AG09309 (cell line): ENCODE measurements at regions not wholly inside any gene's neighbourhood (a gene's known extent, or its start where the extent isn't known, plus 50 kb on each side); places are given as distances from the start of the nearest gene placed in this dataset.
A peak's percentile ranks its signal among the peaks of the same experiment; 100 is the strongest.

Experiments used
- DNase-seq: peaks from one replicate; pipeline ENCODE4 v3.0.0-alpha.2; 2010; ENCODE audit warnings: low read depth
- H3K4me3 ChIP-seq: 2 replicates; pipeline ENCODE4 v1.5.1; 2011; ENCODE audit warnings: mild to moderate bottlenecking, low read depth, low read length, moderate library complexity; ENCODE audit not compliant: control insufficient read depth
- TF ChIP-seq, protein P1 (sequence below): IDR thresholded peaks from 2 replicates; pipeline ENCODE4 v1.5.1; 2011; ENCODE audit warnings: mild to moderate bottlenecking, low read depth, low read length, inconsistent platforms; ENCODE audit not compliant: insufficient read depth, control insufficient read depth; ENCODE audit errors: missing control alignments

DNA sequence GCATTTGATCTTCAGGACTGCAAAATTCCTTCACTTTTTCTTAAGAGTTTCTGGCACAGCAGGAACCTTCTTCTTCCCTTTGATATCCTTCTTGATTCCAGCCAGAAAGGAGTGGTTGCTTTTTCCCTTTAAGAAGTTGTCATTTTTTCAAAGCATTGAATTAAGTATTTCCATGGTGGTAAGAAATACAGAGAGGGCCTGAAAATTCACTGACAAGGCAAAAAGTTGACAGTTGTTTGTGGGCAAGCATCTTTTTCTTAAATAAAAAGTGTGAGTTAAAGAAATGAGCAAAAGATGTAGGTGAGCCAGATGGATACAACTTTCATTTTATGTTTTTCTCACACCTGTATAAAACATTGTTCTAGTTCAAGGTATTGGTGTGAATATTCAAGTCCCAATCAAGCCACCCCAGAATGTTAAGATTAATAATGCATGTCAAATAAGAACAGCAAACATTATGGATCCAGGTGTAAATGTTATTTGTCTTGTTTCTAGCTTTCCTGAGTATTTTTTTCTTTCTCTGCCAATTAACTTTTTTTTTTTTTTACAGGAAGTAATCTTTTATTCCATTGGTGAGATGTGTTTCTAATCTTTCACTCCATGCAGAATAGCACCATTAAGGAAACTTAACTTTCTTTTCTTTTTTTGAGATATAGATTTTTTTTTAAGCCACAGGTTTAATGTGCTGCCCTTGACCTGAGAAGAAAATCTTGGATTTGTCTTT lies 334.3 kb upstream of the SEMA3A start:
- DNase-seq, result no peak
- TF ChIP-seq, protein P1, sequence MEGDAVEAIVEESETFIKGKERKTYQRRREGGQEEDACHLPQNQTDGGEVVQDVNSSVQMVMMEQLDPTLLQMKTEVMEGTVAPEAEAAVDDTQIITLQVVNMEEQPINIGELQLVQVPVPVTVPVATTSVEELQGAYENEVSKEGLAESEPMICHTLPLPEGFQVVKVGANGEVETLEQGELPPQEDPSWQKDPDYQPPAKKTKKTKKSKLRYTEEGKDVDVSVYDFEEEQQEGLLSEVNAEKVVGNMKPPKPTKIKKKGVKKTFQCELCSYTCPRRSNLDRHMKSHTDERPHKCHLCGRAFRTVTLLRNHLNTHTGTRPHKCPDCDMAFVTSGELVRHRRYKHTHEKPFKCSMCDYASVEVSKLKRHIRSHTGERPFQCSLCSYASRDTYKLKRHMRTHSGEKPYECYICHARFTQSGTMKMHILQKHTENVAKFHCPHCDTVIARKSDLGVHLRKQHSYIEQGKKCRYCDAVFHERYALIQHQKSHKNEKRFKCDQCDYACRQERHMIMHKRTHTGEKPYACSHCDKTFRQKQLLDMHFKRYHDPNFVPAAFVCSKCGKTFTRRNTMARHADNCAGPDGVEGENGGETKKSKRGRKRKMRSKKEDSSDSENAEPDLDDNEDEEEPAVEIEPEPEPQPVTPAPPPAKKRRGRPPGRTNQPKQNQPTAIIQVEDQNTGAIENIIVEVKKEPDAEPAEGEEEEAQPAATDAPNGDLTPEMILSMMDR, result no peak
- H3K4me3 ChIP-seq, result no peak overlapping the region

DNA sequence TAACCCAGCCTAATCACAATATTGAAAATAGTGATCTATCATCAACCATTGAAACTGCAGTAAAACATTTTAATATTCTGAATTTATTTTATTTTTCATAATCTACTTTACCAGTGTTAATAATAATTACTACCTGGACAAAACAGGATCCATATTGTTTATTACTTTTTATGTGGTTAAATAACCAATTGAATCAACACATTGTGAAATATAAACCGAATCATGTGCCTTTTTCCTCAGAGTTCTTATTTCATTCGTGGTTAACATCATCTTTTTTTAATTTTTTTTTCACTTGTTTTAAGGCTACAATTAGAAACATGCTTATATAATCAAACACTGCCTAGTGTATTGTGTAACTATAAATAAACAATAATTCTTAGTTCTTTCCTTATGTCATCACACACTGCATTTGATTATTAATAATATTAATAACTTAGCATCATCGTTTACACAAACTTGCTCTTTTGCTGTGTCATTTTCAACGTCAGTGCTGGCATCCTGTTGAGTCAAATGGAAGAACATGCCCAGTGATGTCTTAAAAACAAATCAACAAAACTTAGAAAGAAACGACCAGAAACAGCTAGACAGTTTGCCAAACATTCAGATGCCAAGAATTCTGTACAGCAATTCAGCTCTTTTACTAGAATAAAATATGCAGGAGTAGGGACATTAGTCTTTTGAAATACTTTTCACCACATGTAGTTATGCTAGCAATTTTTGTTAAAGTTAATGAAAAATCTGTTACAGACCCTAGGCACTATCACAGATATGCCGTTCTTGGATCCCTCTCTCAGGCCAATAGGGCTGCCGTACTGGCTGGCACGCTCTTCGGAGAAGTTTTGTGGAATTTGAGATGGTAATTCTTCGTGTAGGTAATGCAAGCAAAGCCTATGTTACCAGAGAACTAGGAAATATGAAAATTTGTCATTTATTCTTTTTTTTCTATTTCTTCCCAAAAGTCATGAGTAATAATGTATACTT lies 330.4 kb upstream of the SEMA3A start:
- no peak overlapping the region for H3K4me3 ChIP-seq
- TF ChIP-seq, protein P1, result no peak

DNA sequence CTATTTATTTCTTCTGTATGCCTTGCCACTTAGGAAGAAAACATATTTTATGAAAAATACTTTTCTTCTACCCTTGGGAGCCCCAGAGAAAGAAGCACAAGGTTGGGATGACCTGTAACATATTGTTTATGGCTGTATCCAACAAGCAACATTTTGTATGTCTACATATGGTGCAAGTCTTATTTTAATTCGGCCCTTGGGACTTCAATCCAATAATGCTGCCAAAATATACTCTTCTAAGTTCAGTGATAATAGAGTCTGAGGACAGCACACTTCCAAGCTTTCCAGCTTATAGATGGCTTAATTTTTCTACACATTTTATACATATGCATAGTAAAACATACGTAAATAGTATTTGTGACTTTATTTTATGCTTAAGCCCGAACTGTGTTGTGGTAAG lies 318.5 kb upstream of the SEMA3A start:
- TF ChIP-seq, protein P1, result no peak
- no peak overlapping the region for H3K4me3 ChIP-seq
- no peak for DNase-seq

More for the DNA sequence above, 330.4 kb upstream of the SEMA3A start:
- peak; percentile 46 for DNase-seq

DNA sequence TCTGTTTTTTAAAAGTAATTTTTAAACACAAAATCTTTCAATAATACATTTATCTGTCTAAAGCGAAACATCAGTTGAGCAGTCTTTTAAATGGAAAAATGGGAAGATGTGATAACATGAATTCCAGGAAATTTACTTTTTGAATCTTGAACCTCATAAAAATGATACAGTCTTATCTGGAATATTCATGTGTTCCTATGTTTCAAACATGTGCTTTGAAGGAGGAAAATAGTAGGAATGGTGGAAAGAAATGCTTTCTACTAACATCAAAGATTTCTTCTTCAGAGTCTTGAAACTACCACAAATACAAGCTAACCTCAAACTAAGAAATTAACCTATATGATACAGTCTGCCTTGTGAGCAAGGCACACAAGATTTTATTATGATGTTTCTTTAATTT lies 317.5 kb upstream of the SEMA3A start:
- TF ChIP-seq, protein P1, result no peak
- DNase-seq, result no peak
- no peak overlapping the region for H3K4me3 ChIP-seq

DNA sequence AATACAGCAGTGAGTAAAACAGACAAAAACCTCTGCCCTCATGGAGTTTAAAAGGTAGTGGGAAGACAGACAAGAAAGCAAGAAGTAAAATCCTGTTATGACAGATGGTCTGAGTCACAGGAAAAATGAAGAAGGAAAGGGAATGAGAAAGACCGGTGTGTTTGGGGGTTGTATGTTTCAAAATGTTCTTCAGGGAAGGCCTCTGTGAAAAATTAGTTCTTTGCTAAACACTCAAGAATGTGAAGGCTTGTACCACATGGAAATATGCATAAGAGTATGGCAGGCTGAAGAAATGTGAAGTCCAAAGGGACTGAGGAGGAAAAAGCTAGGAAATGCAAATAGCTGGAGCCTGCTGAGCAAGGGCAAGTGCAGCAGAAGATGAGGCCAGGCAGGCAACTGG lies 315.9 kb upstream of the SEMA3A start:
- DNase-seq, result no peak
- TF ChIP-seq, protein P1, result no peak
- H3K4me3 ChIP-seq, result no peak overlapping the region

DNA sequence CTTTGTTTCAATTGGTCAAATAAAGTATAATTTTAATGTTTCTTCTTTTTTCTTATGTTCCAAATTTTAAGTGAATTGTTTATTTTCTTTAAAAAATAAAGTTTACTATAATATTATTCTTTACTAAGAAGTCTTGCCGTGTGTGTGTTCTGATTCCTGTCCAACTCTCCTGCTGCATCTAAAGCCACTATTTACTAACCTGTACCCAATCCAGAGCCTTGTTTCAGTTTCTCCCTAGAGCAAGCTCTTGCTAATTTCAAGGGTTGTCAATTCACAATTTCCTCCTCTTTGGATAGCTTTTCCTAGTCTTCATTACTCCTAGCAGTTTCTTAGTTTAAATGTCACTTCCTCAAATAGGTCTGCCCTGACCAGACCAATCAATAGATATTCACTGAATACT lies 314.9 kb upstream of the SEMA3A start:
- TF ChIP-seq, protein P1, result no peak
- no peak for DNase-seq
- no peak overlapping the region for H3K4me3 ChIP-seq
